SK-N-SH treated with all-trans-retinoic acid at 6 μM for 48 hours (cell line): ENCODE measurements at regions not wholly inside any gene's neighbourhood (a gene's known extent, or its start where the extent isn't known, plus 50 kb on each side); places are given as distances from the start of the nearest gene placed in this dataset.
"Not testable (repeated sequence)": the region's sequence is repeated elsewhere in the genome, so short reads cannot be mapped to it uniquely, and the experiment has no call there.

Experiments
- TCF4 ChIP-seq: fragments of 250-450 bp; sonication (Bioruptor Pico); IDR thresholded peaks from 2 replicates; pipeline ENCODE4 v1.8.0; 2021; ENCODE audit warnings: mild to moderate bottlenecking, moderate library complexity, borderline replicate concordance
- TF ChIP-seq, protein P1 (sequence below): fragments of 250-450 bp; sonication (Bioruptor Pico); IDR thresholded peaks from 2 replicates; pipeline ENCODE4 v1.8.0; 2021; ENCODE audit warnings: low read depth, mild to moderate bottlenecking, moderate library complexity, borderline replicate concordance

DNA sequence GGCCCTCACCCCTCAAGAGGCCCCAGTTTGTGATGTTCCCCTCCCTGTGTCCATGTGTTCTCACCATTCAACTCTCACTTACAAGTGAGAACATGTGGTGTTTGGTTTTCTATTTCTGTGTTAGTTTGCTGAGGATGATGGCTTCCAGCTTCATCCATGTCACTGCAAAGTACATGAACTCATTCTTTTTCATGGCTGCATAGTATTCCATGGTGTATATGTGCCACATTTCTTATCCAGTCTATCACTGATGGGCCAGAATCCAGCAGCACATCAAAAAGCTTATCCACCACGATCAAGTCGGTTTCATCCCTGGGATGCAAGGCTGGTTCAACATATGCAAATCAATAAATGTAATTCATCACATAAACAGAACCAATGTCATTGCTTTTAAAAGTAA is 95.4 kb upstream of the HS3ST2 start:
- not testable (repeated sequence) for TF ChIP-seq TCF4 (CRISPR knock-in tag)
- TF ChIP-seq, protein P1, sequence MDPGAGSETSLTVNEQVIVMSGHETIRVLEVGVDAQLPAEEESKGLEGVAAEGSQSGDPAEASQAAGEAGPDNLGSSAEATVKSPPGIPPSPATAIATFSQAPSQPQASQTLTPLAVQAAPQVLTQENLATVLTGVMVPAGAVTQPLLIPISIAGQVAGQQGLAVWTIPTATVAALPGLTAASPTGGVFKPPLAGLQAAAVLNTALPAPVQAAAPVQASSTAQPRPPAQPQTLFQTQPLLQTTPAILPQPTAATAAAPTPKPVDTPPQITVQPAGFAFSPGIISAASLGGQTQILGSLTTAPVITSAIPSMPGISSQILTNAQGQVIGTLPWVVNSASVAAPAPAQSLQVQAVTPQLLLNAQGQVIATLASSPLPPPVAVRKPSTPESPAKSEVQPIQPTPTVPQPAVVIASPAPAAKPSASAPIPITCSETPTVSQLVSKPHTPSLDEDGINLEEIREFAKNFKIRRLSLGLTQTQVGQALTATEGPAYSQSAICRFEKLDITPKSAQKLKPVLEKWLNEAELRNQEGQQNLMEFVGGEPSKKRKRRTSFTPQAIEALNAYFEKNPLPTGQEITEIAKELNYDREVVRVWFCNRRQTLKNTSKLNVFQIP (CRISPR knock-in tag), result not testable (repeated sequence)
